GM12878 (cell line): ENCODE measurements at regions not wholly inside any gene's neighbourhood (a gene's known extent, or its start where the extent isn't known, plus 50 kb on each side); places are given as distances from the start of the nearest gene placed in this dataset.

Experiments
- ATAC-seq: fragments of 200-7000 bp; cut with Tn5 transposase; 3 replicates; pipeline ENCODE4 v1.9.1; 2020; ENCODE audit warnings: mild to moderate bottlenecking, moderate library complexity
- BruUV-seq: library from RNA; stranded (reverse); fragments of 400-500 nt; replicated peaks from 2 replicates; lab custom pipeline; 2021; lab: Mats Ljungman, UMichigan
- CTCF ChIA-PET: fragments of 300-600 bp; sonication (Branson Sonifier 250); formaldehyde crosslinking; extraction: SDS; loops from one replicate; lab custom pipeline; 2021; ENCODE audit warnings: inconsistent platforms; lab: Yijun Ruan, JAX
- POLR2A ChIA-PET: fragments of 350-600 bp; formaldehyde crosslinking; extraction: SDS; loops from one replicate; lab custom pipeline; 2021; ENCODE audit warnings: inconsistent platforms; lab: Charles Lee
- RAD21 ChIA-PET: fragments of 300-600 bp; sonication (Branson Sonifier 250); formaldehyde crosslinking; loops from one replicate; lab custom pipeline; 2023; ENCODE audit warnings: antibody characterized with exemption; ENCODE audit not compliant: unreplicated experiment; lab: Charles Lee
- SMC1A ChIA-PET: fragments of 300-600 bp; sonication (Branson Sonifier 250); formaldehyde crosslinking; loops from one replicate; lab custom pipeline; 2023; ENCODE audit not compliant: unreplicated experiment, uncharacterized antibody; lab: Charles Lee
- DNase-seq: peaks from one replicate; pipeline ENCODE4 v3.0.0-alpha.2; 2011; ENCODE audit warnings: low read depth, low spot score
- FAIRE-seq: peaks from 3 replicates; lab custom pipeline; 2011; peaks lifted over from hg19 to GRCh38; lab: Jason Lieb, UNC
- H2AFZ ChIP-seq: 2 replicates; pipeline ENCODE4 v1.6.0; 2011; ENCODE audit warnings: low read depth, low read length, control low read depth; ENCODE audit not compliant: control insufficient read depth
- H3K27ac ChIP-seq: 2 replicates; pipeline ENCODE4 v1.5.1; 2011; ENCODE audit warnings: control low read depth; ENCODE audit not compliant: control insufficient read depth, insufficient read depth
- H3K27me3 ChIP-seq, 2 experiments: replicated peaks in 1 of 2; 2 replicates each; pipeline versions ENCODE4 v1.6.0 to v1.6.1; 2011; ENCODE audit warnings: low read length in 1 of 2; ENCODE audit not compliant: control insufficient read depth in 2 of 2, insufficient read depth in 2 of 2
- H3K36me3 ChIP-seq, 2 experiments: 2 replicates each; pipeline ENCODE4 v1.5.1; 2011; ENCODE audit warnings: low read length in 1 of 2; ENCODE audit not compliant: control insufficient read depth in 2 of 2, insufficient read depth in 2 of 2
- H3K4me1 ChIP-seq: 2 replicates; pipeline ENCODE4 v1.6.1; 2011; ENCODE audit warnings: mild to moderate bottlenecking, low read length, moderate library complexity, mixed read lengths; ENCODE audit not compliant: control insufficient read depth, insufficient read depth
- H3K4me2 ChIP-seq: 2 replicates; pipeline ENCODE4 v1.6.0; 2011; ENCODE audit warnings: control low read depth; ENCODE audit not compliant: control insufficient read depth, insufficient read depth
- H3K4me3 ChIP-seq: fragments of 200-600 bp; sonication (generic); 2 replicates; pipeline ENCODE4 v1.5.1; 2016
- H3K79me2 ChIP-seq: 2 replicates; pipeline ENCODE4 v1.6.0; 2011; ENCODE audit warnings: low read length; ENCODE audit not compliant: control insufficient read depth, insufficient read depth
- H3K9ac ChIP-seq: 2 replicates; pipeline ENCODE4 v1.8.0; 2011; ENCODE audit warnings: low read length, control low read depth, mixed read lengths; ENCODE audit not compliant: control insufficient read depth, insufficient read depth
- H3K9me3 ChIP-seq: replicated peaks from 3 replicates; pipeline ENCODE4 v1.5.1; 2011; ENCODE audit warnings: mild to moderate bottlenecking, low read length; ENCODE audit not compliant: control insufficient read depth, insufficient read depth
- H4K20me1 ChIP-seq: 2 replicates; pipeline ENCODE4 v1.6.0; 2011; ENCODE audit not compliant: control insufficient read depth, insufficient read depth
- ASH2L ChIP-seq: fragments of 300-600, 200-600 bp; sonication (generic); IDR thresholded peaks from 2 replicates; pipeline ENCODE4 v1.6.1; 2017; ENCODE audit warnings: low read depth, mild to moderate bottlenecking, borderline replicate concordance
- ATF3 ChIP-seq: IDR thresholded peaks from 2 replicates; pipeline ENCODE4 v1.6.1; 2011; ENCODE audit warnings: low read depth, mild to moderate bottlenecking, low read length, moderate library complexity, borderline replicate concordance; ENCODE audit errors: extremely low read depth
- BACH1 ChIP-seq: fragments of 450-650 bp; IDR thresholded peaks from 2 replicates; pipeline ENCODE4 v1.6.1; 2017; ENCODE audit warnings: mild to moderate bottlenecking, borderline replicate concordance
- CEBPB ChIP-seq, 2 experiments: fragments of 150-350 bp in 1 of 2; IDR thresholded peaks; 2 replicates each; pipeline ENCODE4 v1.6.1; 2012 to 2014; ENCODE audit warnings: low read depth in 2 of 2, low read length in 2 of 2, borderline replicate concordance in 1 of 2, inconsistent platforms in 1 of 2
- IRF4 ChIP-seq: IDR thresholded peaks from 2 replicates; pipeline ENCODE4 v1.6.1; 2011; ENCODE audit warnings: low read depth, low read length
- MEF2B ChIP-seq: fragments of 450-650 bp; IDR thresholded peaks from 2 replicates; pipeline ENCODE4 v1.6.1; 2018; ENCODE audit warnings: mild to moderate bottlenecking, moderate library complexity; ENCODE audit not compliant: partially characterized antibody, poor library complexity, severe bottlenecking
- MYB ChIP-seq: fragments of 150-350 bp; IDR thresholded peaks from 2 replicates; pipeline ENCODE4 v1.6.1; 2014; ENCODE audit warnings: mild to moderate bottlenecking, low read depth, low read length, borderline replicate concordance
- NBN ChIP-seq: fragments of 450-650 bp; IDR thresholded peaks from 2 replicates; pipeline ENCODE4 v1.6.1; 2016
- NFYB ChIP-seq: IDR thresholded peaks from 2 replicates; pipeline ENCODE4 v1.6.1; 2011; ENCODE audit warnings: low read depth, mild to moderate bottlenecking, low read length, improper control_type of control experiment, moderate library complexity; ENCODE audit not compliant: insufficient read depth
- PML ChIP-seq: IDR thresholded peaks from 2 replicates; pipeline ENCODE4 v1.6.1; 2012; ENCODE audit warnings: low read length, inconsistent platforms
- RCOR1 ChIP-seq: conservative IDR thresholded peaks from 2 replicates; pipeline ENCODE4 v1.6.1; 2012; ENCODE audit warnings: low read depth, low read length, improper control_type of control experiment
- TARDBP ChIP-seq: IDR thresholded peaks from 2 replicates; pipeline ENCODE4 v1.6.1; 2016; ENCODE audit warnings: borderline replicate concordance
- YY1 ChIP-seq: IDR thresholded peaks from 2 replicates; pipeline ENCODE4 v1.6.1; 2011; ENCODE audit warnings: low read depth, mild to moderate bottlenecking, low read length
- ZNF622 ChIP-seq: fragments of 450-650 bp; IDR thresholded peaks from 2 replicates; pipeline ENCODE4 v1.6.1; 2017; ENCODE audit warnings: mild to moderate bottlenecking, inconsistent platforms
- WGBS: methylation state at CpG from one replicate; pipeline ENCODE4 v1.1.6; 2016; ENCODE audit warnings: low lambda C conversion rate; ENCODE audit not compliant: insufficient replicate concordance, insufficient coverage; ENCODE audit errors: missing lambda C conversion rate; 5-methylcytosine and 5-hydroxymethylcytosine counted together
- in situ Hi-C: fragments of 300-500 bp; cut with MboI; formaldehyde crosslinking; loops from 9 replicates; pipeline ENCODE4 v1.14.3; 2018; ENCODE audit warnings: mixed read lengths
- intact Hi-C: fragments of 100-400 bp; cut with micrococcal nuclease; formaldehyde crosslinking; loops from one replicate; pipeline ENCODE4 v1.14.2; 2022; ENCODE audit not compliant: unreplicated experiment

- no peak overlapping the region for H2AFZ ChIP-seq
- H3K36me3 ChIP-seq = no peaks in the 10 kb centered on the region
- ChIA-PET CTCF (no interaction called here), POLR2A (no interaction called here), SMC1A (no interaction called here), RAD21 (no interaction called here)
- intact Hi-C loops (no loop called here), in situ Hi-C loops (no loop called here)
- H3K4me2 ChIP-seq = no peak overlapping the region
- ATAC-seq (no peak), DNase-seq (no peak), FAIRE-seq (no peak)
- no TSS peak for BruUV-seq
- no peak overlapping the region for H3K27ac ChIP-seq
- no peaks in the 10 kb centered on the region for H3K27me3 ChIP-seq
- no peaks in the 10 kb centered on the region; the same call in 2 of the 3 replicates for H3K9me3 ChIP-seq
- H3K9ac ChIP-seq = no peak overlapping the region
- 36% methylated on average over 13 of the region's 13 CpGs for WGBS
- no peak overlapping the region for H3K4me3 ChIP-seq
- no peaks in the 10 kb centered on the region for H3K4me1 ChIP-seq
- no peak for TF ChIP-seq MEF2B
- no peak for TF ChIP-seq CEBPB (IDR thresholded peaks at IDR 0.05; ENCODE audit: borderline replicate concordance in 1 of 2, low read depth in 2 of 2, low read length in 2 of 2)
- H4K20me1 ChIP-seq = no peaks in the 10 kb centered on the region
- no peaks in the 10 kb centered on the region for H3K79me2 ChIP-seq
These were observed 82.4 kb upstream of the DIO3 start for GRCh38 chr14:101478796-101479410.

GRCh38 chr14:101480022-101480746 is 81.1 kb upstream of the DIO3 start:
- Histone ChIP-seq H3K9ac (no peak overlapping the region), H3K4me1 (no peaks in the 10 kb centered on the region), H3K36me3 (no peaks in the 10 kb centered on the region), H3K27me3 (no peaks in the 10 kb centered on the region), H3K4me3 (no peak overlapping the region), H3K9me3 (no peaks in the 10 kb centered on the region; the same call in 2 of the 3 replicates), H3K4me2 (no peak overlapping the region), H4K20me1 (no peaks in the 10 kb centered on the region), H3K27ac (no peak overlapping the region), H3K79me2 (no peaks in the 10 kb centered on the region), H2AFZ (no peak overlapping the region)
- no peak for FAIRE-seq
- ATAC-seq = no peak
- SMC1A ChIA-PET = no interaction called here
- intact Hi-C loops (no loop called here), in situ Hi-C loops (no loop called here)
- BruUV-seq = no TSS peak
- DNase-seq = no peak
- TF ChIP-seq RCOR1 = no peak
- TF ChIP-seq BACH1 = no peak
- TF ChIP-seq TARDBP = no peak
- no peak for TF ChIP-seq YY1
- TF ChIP-seq MYB = no peak
- no peak for TF ChIP-seq NBN
- no peak for TF ChIP-seq ZNF622
- no peak for TF ChIP-seq PML
- no peak for TF ChIP-seq ATF3
- TF ChIP-seq IRF4 = no peak
- TF ChIP-seq ASH2L = no peak
- TF ChIP-seq NFYB = no peak
- WGBS = 32% methylated on average over 12 of the region's 12 CpGs
- RAD21 ChIA-PET = no interaction called here
- POLR2A ChIA-PET = no interaction called here
- CTCF ChIA-PET = no interaction called here
